ENCODE measurements at regions not wholly inside any gene's neighbourhood (a gene's known extent, or its start where the extent isn't known, plus 50 kb on each side); places are given as distances from the start of the nearest gene placed in this dataset.

GRCh38 chr20:57928181-57928967 lies 218.6 kb upstream of the PMEPA1 start:
- intact Hi-C loops (cut with DNase I): no loop called here
- Histone ChIP-seq H3K36me3 (no peaks in the 10 kb centered on the region), H3K27ac (replicated peaks in 1 of 4) (no peak overlapping the region), H3K4me3 (no peak overlapping the region), H3K27me3 (peaks cover 0 to 4% (median 0%) of the 10 kb centered on the region in 4 donors), H3K4me1 (no peaks in the 10 kb centered on the region), H3K9me3 (peaks cover 0 to 11% (median 10%) of the 10 kb centered on the region in 4 donors)
- no peak for TF ChIP-seq EP300 (IDR thresholded peaks at IDR 0.05)
- TF ChIP-seq POLR2AphosphoS5 (IDR thresholded peaks at IDR 0.05): no peak
- TF ChIP-seq POLR2A (IDR thresholded peaks at IDR 0.05; ENCODE audit: low read depth): no peak
- TF ChIP-seq CTCF (IDR thresholded peaks at IDR 0.05): no peak
- DNase-seq (ENCODE audit: extremely low spot score): no peak
- WGBS: 64% methylated on average over 2 of the region's 2 CpGs

- no peak overlapping the region for H3K4me3 ChIP-seq
- H3K4me1 ChIP-seq: no peaks in the 10 kb centered on the region
- H3K9me3 ChIP-seq: peaks cover 0 to 11% (median 10%) of the 10 kb centered on the region in 4 donors
- H3K27ac ChIP-seq (replicated peaks in 1 of 4): no peak overlapping the region
- intact Hi-C loops (cut with DNase I): no loop called here
- 57% methylated on average over 1 of the region's 1 CpG for WGBS
- H3K36me3 ChIP-seq: no peaks in the 10 kb centered on the region
- DNase-seq (ENCODE audit: extremely low spot score): no peak
- TF ChIP-seq EP300 (IDR thresholded peaks at IDR 0.05) (no peak), POLR2AphosphoS5 (IDR thresholded peaks at IDR 0.05) (no peak), CTCF (IDR thresholded peaks at IDR 0.05) (no peak), POLR2A (IDR thresholded peaks at IDR 0.05; ENCODE audit: low read depth) (no peak)
- peaks cover 0 to 4% (median 0%) of the 10 kb centered on the region in 4 donors for H3K27me3 ChIP-seq
Observed at GRCh38 chr20:57927376-57927775, 217.6 kb upstream of the PMEPA1 start.

- TF ChIP-seq CTCF (IDR thresholded peaks at IDR 0.05): no peak
- no peak for TF ChIP-seq EP300 (IDR thresholded peaks at IDR 0.05)
- no peak for TF ChIP-seq POLR2A (IDR thresholded peaks at IDR 0.05; ENCODE audit: low read depth)
- no peak for TF ChIP-seq POLR2AphosphoS5 (IDR thresholded peaks at IDR 0.05)
- Histone ChIP-seq H3K27me3 (no peaks in the 10 kb centered on the region), H3K4me3 (no peak overlapping the region), H3K36me3 (no peaks in the 10 kb centered on the region), H3K4me1 (no peaks in the 10 kb centered on the region), H3K27ac (replicated peaks in 1 of 4) (no peak overlapping the region), H3K9me3 (peaks cover 0 to 11% (median 10%) of the 10 kb centered on the region in 4 donors)
- WGBS: 68% methylated on average over 5 of the region's 10 CpGs
- intact Hi-C loops (cut with DNase I): no loop called here
- no peak for DNase-seq (ENCODE audit: extremely low spot score)
Observed at GRCh38 chr20:57922706-57923105, 212.9 kb upstream of the PMEPA1 start.

GRCh38 chr20:57922083-57922482 lies 212.3 kb upstream of the PMEPA1 start:
- no peaks in the 10 kb centered on the region for H3K36me3 ChIP-seq
- 92% methylated on average over 4 of the region's 4 CpGs for WGBS
- no peak overlapping the region for H3K4me3 ChIP-seq
- H3K27me3 ChIP-seq: no peaks in the 10 kb centered on the region
- intact Hi-C loops (cut with DNase I): no loop called here
- DNase-seq (ENCODE audit: extremely low spot score): no peak
- no peak overlapping the region for H3K27ac ChIP-seq (replicated peaks in 1 of 4)
- no peak for TF ChIP-seq EP300 (IDR thresholded peaks at IDR 0.05)
- TF ChIP-seq CTCF (IDR thresholded peaks at IDR 0.05): no peak
- no peak for TF ChIP-seq POLR2AphosphoS5 (IDR thresholded peaks at IDR 0.05)
- no peak for TF ChIP-seq POLR2A (IDR thresholded peaks at IDR 0.05; ENCODE audit: low read depth)
- H3K4me1 ChIP-seq: no peaks in the 10 kb centered on the region
- H3K9me3 ChIP-seq: peaks cover 0 to 11% (median 10%) of the 10 kb centered on the region in 4 donors
